Stimulated activated CD8-positive, alpha-beta memory T cell treated with anti-CD3 and anti-CD28 coated beads, Interleukin-4, amount 100 ng/mL, for 1 hour (primary cell): ENCODE measurements at regions not wholly inside any gene's neighbourhood (a gene's known extent, or its start where the extent isn't known, plus 50 kb on each side); places are given as distances from the start of the nearest gene placed in this dataset.

ENCODE experiments used
- DNase-seq, 2 donors: peaks; one replicate each; pipeline ENCODE4 v3.0.0-alpha.2; 2020; ENCODE audit warnings: low read depth in 2 of 2, low spot score in 1 of 2

DNA sequence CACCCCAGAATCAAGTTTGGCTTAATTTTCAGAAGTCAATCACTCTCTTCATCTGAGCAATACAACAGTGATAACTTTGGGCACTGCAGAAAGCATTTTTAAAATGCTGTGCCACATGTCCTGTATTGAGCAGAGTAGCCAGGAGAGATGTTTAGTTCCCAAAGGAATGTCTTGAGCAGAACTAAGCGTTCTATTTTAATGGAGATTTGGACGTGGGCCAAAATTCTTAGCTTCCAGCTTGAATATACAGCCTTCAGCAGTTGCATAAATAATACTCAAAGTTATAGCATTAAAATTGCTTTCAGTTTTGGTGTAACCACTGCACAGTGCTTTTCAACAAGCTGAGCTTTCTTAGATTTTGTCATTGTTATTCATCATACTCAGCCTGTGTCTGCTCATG, 679.2 kb downstream of the NLGN4X start:
- no peak for DNase-seq

DNA sequence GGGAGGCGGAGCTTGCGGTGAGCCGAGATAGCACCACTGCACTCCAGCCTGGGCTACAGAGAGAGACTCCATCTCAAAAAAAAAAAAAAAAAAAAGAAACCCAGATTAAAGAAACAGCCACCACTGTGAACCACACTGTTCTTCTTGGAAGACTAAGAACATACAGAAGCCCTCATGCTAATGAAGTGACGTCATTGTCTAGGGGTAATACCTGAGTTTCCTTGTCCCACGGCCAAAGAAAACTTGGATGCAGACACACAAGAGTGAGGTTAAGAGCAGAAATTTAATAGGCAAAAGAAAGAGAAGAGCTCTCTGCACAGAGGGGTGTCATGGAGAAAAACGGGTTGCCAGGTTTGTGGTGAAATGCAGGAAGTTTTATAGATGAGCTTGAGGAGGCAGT, 691.6 kb downstream of the NLGN4X start:
- no peak for DNase-seq

DNA sequence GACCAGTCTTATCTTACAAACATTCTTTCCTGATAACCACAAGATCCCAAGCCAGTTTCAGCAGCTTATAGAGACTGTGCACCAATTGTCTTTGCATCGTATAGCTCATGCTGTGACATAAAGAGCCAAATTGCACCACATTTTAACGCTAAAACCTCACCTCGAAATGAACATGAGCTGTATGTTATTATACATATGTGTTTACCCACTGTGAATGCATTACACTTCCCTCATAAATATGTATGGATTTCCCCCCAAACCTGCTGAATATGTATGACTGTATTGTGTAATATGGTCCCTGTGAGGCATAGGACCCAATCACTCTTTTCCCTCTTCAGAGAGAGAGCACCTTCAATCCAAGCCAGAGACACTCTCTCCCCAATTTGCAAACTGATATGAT, 692.4 kb downstream of the NLGN4X start:
- no peak for DNase-seq

DNA sequence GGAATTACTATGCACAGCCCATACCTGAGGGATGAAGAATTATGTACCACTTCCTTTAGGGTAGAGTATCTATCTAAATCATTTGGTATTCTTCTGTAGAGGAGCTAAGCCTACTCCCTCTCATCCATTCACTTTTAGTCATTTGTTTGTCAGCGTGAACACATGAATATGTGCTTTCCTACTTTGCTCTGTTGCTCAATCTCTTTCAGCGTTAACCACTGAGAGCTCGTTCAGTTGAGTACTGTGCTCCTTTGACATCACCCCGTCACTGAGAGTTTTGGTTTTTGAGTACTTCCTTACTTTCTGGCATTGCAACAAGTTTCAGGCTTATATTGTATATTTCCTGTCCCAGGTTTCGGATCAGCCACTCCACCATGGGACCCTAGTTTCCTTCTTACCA, 700.6 kb downstream of the NLGN4X start:
- no peak for DNase-seq

DNA sequence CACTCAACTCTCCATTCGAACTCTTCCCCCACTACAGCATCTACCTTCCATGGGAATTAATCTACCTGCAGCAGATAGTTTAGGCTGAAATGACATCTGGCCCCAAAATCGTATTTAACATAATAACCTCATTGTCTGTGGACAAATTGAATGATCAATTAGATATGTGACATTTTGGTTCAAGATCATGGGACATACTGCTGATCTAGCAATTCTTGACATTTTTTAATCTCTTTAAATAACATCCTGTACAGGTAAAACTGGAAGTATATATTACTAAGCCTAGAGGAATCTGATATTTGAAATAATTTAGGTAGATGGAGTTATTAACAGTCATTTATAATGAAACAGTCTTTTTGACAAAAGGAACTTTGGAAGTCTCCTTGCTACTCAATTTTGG, 702.5 kb downstream of the NLGN4X start:
- DNase-seq: no peak

DNA sequence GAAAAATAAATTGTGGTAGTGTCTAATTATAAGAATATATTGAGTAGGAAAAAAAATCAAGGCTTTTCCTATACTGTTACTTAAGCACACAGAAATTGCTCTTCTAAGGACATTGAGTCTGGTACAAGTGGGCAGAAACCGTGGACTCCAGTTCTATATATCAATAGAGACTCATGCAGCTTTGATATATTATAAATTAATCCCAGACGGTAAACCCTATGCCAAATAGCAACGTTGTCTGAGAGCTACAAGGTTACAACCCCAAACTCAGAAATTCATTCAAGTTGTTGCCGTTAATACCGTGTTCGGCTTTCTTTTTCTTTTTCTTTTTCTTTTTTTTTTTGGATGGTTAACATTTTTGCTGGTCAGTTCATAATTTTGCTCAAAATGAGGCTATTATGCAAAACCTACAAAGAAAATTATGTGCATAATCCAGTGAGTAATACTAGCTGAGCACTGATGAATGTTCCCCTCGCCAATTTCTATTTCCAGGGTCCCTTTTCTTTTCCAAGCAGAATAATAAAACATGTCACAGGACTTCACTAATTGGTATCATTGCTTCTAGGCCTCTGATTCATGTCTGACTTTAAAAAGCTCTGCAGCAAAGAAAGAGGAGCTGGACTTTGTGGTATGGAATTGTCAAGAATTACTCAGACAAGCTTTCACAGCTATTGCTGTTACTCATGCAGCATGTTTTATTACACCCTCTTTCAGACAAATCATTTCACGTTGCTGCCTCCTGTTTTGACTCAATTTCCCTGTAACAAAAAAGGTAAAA, 737.7 kb downstream of the NLGN4X start:
- no peak for DNase-seq

DNA sequence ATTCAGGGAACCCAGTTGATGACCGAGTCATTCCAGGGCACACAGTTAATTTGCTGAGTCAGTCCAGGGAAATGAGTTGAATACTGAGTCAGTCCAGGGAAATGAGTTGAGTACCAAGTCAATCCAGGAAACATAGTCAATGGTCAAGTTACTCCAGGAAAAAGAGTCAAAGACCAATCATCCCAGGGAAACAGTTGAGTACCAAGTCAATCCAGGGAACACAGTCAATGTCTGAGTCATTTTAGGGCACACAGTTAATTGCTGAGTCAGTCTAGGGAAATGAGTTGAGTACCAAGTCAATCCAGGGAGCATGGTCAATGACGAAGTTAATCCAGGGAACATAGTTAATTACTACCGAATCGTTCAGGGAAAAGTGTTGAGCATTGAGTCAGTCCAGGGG, 754.4 kb downstream of the NLGN4X start:
- no peak for DNase-seq

DNA sequence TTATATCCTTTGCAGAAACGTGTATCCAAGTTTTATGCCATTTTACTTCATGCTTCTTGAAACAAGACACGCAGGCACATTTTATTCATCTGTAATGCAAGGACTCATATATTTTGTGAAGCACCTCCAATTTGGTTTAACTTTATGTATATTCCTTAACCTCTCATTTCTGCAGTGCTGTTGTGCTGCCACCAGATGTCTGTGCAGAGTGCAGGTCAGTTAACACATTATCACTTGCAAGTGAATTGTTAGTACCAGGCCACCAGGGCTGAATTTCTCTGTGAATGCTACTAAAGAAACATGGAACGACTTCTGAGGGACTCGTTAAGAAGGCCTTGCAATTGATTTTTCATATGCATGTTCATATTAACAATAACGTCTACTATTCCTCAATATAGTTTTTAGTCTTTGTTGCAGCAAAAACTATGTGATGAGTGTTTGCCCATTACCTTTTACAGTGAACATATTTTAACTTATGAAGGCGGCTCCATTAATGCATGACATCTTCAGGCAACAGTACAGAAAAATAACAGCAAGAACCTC, 770.3 kb downstream of the NLGN4X start:
- DNase-seq: no peak

DNA sequence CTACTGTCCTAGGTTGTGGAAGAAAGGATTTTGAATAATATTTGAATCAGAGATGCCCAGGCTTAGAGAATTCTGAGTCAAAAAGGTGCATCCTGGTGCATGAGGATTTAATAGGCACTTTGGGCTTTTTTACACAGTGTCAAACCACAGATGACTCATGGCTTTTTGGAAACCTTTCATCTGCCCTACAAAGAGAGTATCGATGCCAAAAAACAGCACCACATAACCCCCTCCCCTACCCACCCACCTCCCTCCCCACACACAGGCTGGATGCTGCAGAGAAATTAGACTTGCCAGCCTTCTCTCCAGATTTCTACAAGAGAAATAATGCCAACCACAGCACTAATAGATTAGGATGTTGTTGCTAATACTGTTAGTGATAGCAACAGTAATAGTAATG, 779.3 kb downstream of the NLGN4X start:
- no peak for DNase-seq

DNA sequence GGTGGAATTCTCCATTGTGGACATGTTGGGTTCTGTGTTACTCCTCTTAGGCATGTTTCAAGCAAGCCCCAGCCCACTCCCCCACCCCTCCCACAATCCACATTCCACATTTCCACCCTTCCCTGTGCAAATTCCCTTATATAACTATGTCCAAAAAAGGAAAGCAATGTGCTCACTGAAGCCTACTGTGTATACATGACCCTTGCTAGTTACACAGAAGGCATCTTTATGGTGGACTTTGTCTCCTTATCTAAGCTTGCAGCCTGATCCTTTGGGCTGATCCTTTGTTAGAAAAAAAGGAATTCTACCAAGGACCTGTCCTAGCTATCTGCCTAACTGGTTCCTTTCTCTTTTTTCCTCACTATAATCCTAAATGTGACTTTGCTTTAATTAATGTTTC, 796.8 kb downstream of the NLGN4X start:
- DNase-seq: no peak

DNA sequence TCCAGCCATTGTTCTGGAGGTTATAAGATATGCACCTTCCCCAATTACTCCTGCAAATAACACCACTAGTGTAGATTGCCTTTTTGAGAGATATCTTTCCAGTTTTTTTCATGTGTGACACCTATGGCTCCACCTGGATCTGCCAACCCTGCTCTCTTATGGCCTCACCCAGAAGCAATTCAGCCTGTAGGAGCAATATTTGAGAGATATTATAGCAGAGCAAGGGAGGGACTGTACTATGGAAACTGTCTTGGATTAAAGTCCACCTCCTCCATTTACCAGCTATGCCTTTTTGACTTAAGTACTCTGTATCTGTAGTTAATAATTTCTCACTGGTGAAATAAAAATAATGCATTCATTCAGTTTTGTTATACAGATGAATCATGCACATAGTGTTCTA, 803.5 kb downstream of the NLGN4X start:
- DNase-seq: no peak

DNA sequence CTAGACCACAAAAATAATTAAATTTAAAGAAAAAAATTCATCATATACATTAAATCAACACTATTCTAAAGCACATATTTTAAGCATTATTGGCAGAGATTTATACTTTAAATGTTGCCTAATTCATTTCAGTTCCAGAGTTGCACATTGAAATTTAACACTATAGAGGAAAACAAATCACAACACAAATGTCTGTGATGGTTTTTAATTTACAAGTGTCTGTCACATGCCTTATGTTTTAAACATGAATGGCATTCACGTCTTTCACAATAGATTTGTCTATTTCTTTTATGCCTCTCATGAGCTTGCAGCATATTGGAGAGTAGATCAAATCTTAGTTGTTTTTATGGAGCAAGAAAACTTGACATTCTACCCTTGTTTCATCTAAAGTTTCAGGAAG, 811.3 kb downstream of the NLGN4X start:
- no peak for DNase-seq

DNA sequence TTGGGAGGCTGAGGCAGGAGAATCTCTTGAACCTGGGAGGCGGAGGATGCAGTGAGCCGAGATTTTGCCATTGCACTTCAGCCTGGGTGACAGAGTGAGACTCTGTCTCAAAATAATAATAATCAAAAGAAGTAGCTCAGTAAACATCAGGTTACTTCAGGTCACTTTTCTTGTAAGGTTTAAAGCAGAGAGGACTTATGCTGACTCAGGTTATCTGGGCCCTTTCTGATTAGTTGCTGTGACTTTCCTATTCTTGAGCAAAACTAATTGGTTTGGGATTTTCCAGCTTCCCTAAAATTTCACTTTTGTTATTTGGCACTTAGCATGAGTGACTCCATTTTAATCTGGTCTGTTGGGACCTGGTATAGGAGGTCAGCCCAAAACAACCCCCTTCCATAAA, 812.9 kb downstream of the NLGN4X start:
- no peak for DNase-seq

DNA sequence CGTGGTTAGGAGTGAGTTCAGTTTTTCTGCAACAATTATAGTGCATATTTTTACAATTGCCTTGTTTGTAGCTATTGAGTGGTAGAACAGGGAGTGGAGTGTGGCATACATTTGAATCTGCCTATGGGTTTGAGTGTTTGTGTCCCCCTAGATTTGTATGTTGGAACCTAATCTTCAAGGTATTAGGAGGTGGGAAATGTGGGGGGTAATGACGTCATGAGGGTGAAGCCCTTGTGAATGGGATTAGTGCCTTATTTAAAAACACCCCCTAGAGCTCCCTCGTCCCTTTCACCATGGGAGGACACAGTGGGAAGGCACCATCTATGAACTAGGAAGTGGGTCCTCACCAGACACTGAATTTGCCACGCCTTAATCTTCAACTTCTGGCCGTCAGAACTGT, 819.6 kb downstream of the NLGN4X start:
- no peak for DNase-seq

DNA sequence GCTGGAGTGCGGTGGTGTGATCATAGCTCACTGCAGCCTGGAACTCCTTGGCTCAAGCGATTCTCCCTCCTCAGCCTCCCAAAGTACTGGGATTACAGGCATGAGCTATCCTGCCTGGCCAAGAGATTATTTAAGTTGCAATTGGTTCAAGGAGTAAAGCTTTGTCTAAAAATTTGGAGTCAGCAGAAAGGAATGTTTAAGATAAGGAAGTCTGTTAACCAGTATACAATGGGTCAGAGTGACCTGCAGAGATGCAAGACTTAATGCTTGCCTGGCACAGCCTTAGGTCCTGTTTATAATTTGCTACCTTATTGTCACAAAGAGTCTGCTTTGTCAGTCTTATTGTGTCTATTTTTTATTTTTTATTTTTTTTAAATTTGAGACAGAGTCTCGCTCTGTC, 826.2 kb downstream of the NLGN4X start:
- no peak for DNase-seq

DNA sequence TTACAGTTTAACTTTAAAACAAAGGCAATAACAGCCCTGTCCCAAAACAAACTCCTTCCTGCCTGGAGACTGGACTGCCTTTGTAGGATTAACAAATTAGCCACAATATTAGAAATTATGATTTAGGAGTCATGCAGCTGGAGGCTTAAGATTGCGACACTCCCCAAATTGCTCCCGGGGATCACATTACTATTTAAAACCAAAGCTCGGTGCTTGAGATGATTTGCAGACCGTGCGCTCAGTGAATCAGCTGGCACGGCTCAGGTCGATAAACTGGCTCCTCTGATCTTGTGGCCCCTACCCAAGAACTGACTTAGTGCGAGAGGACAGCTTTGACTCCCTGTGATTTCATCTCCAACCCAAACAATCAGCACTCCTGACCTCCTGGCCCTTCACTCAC, 829.3 kb downstream of the NLGN4X start:
- DNase-seq: no peak

DNA sequence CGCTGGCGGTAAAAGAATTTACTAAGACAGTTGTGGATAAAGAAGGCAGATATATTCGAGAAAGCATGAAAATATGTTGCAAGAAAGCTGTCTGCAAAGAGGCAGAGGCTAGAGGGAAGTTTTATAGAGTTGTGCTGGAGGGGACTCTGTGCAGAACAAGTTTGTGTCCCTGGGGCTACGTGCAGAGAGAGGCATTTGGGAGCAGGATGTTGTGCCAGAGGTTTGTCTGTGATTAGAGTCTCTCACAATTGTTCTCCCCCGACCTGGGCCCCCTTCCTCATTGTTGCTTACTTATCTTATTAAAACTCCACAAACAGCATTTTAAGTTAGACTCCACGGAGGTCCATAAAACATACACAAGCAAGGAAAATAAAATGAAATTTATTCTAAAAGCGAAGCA, 831.3 kb downstream of the NLGN4X start:
- no peak for DNase-seq

DNA sequence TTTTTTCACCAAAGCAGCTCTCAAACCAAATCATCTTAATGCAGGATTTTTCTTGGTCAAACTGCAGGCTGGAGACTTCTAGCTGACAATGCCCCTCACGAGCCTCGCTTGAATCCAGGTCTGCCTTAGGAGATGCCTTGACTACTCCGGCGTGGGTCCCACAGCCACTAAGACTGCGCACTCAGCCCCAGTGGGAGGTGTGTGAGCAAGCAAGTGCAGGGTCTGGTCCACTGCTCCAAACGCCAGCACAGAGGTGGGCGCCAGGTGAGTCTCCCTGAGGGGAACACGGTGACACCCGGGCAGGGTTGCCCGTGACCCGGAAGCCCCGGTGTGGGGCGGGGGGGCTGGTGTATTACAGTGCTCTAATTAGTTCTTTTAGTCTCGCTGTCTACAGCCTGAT, 838.3 kb downstream of the NLGN4X start:
- DNase-seq: no peak

DNA sequence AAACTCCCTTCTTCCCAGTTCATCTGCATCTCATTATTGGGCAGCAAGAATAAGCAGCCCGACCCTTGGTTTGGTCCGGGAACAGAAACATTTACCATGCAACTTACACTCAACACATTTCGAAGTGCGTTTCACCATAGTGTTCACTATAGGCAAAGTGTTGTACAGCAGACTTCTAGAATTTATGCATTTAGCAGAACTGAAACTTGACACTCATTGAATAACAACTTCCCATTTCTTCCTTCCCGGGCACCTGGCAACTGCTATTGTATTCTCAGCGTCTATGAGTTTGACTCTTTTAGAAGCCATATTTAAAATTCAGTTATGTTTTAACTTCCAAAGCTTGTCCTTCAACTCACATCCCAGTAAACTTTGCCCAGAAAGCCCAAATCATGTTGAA, 840.6 kb downstream of the NLGN4X start:
- DNase-seq: no peak

DNA sequence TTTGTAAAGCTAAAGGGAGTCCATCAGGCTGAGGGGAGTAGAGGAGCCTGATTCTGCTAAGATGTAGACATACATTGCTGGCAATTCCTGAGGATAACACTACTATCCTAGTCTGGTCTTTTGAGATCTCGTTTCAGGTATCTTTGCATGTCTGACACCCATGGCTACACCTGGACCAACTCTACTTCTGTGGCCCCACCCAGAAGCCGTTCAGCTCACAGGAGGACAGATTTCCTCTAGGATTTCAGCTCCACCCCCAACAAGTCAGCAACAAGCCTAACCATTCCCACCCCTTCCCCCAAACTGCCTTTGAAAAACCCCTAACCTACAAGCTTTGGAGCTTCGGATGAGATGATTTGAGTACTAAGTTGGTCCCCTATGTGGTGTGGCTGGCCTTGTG, 848.2 kb downstream of the NLGN4X start:
- DNase-seq: no peak

DNA sequence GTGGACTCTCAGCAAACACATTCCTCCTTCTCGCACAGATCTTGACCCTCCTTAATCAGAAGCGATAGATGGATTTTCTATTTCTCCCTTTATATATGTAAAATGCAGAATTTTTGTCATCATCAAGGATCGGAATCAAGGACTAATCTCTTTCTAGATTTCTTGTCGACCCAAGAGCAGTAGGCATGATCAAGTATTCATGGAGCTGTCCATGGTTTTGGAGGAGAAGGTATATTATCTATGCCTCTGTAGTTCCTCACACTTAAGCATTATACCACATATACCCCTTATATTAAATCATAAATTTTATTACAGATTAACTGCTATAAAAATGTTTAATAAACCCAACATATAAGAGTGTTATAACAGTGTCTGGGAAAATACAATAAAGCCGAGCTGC, 886.8 kb downstream of the NLGN4X start:
- no peak for DNase-seq

DNA sequence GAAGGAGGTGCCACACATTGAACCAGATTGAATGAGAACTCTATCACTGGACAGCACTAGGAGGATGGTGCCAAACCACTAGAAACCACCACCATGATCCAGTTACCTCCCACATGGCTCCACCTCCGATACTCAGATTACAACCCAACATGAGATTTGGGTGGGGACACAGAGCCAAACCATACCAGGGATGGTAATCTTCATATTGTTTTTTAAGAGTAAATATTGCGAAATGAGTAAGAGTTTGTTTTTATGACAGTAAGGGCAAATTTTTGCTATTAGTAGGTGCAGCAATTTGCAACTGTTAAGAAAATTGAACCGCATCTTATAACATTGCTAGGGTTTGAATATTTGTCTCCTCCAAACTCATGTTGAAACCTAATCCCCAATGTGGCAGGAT, 891.5 kb downstream of the NLGN4X start:
- DNase-seq: no peak

DNA sequence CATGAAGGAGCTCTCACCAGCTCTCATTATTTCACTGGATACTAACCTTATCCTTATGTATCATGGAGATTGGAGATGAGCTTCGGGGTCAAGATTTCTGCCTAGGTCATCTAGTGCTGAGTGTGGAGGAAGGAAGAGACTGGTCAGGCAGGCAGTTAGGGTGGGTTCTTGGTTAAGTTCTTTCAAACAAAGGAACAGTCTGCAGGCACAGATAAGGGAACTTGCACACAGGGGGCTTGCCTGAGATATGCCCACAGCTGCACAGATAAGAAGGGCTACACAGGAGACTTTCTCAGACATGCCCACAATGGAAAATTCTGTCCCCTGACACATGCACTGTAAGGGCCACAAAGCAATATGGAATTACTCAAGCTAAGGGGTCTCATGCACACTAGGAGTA, 904.1 kb downstream of the NLGN4X start:
- no peak for DNase-seq
